ENCODE measurements at regions not wholly inside any gene's neighbourhood (a gene's known extent, or its start where the extent isn't known, plus 50 kb on each side); places are given as distances from the start of the nearest gene placed in this dataset.

GRCh38 chr16:48965386-48965785 lies 316.3 kb downstream of the CBLN1 start:
- Histone ChIP-seq H3K36me3 (ENCODE audit: control insufficient read depth, insufficient read depth, low read length) (no peaks in the 10 kb centered on the region), H3K27me3 (ENCODE audit: control insufficient read depth, insufficient read depth, low read length) (no peaks in the 10 kb centered on the region), H3K4me3 (ENCODE audit: low read depth, low read length) (no peak overlapping the region)
- CTCF ChIA-PET = no interaction called here
- no peak for DNase-seq (ENCODE audit: low read depth)
- TF ChIP-seq CTCF (IDR thresholded peaks at IDR 0.05; ENCODE audit: insufficient read depth, low read depth, low read length) = no peak
- POLR2A ChIA-PET = interaction anchor here (0.6 kb wide), 1 partner anchor 16 kb away, joined by 4 read pairs; no protein-coding TSS in a partner anchor

- Histone ChIP-seq H3K36me3 (ENCODE audit: control insufficient read depth, insufficient read depth, low read length) (no peaks in the 10 kb centered on the region), H3K4me3 (ENCODE audit: low read depth, low read length) (no peak overlapping the region), H3K27me3 (ENCODE audit: control insufficient read depth, insufficient read depth, low read length) (no peaks in the 10 kb centered on the region)
- peak; percentile 93 for DNase-seq (ENCODE audit: low read depth)
- POLR2A ChIA-PET = no interaction called here
- CTCF ChIA-PET = no interaction called here
- no peak for TF ChIP-seq CTCF (IDR thresholded peaks at IDR 0.05; ENCODE audit: insufficient read depth, low read depth, low read length)
Observed at GRCh38 chr16:48963901-48964615, 317.6 kb downstream of the CBLN1 start.

GRCh38 chr16:48963306-48963705 lies 318.3 kb downstream of the CBLN1 start:
- Histone ChIP-seq H3K27me3 (ENCODE audit: control insufficient read depth, insufficient read depth, low read length) (no peaks in the 10 kb centered on the region), H3K36me3 (ENCODE audit: control insufficient read depth, insufficient read depth, low read length) (no peaks in the 10 kb centered on the region), H3K4me3 (ENCODE audit: low read depth, low read length) (no peak overlapping the region)
- CTCF ChIA-PET = interaction anchor here (0.6 to 1.1 kb wide), 2 partner anchors 9 to 224 kb away, joined by 3 read pairs; no protein-coding TSS in a partner anchor
- POLR2A ChIA-PET = no interaction called here
- no peak for DNase-seq (ENCODE audit: low read depth)
- TF ChIP-seq CTCF (IDR thresholded peaks at IDR 0.05; ENCODE audit: insufficient read depth, low read depth, low read length) = no peak

GRCh38 chr16:48961546-48961945 lies 320.1 kb downstream of the CBLN1 start:
- ChIA-PET CTCF (no interaction called here), POLR2A (no interaction called here)
- Histone ChIP-seq H3K4me3 (ENCODE audit: low read depth, low read length) (no peak overlapping the region), H3K36me3 (ENCODE audit: control insufficient read depth, insufficient read depth, low read length) (no peaks in the 10 kb centered on the region), H3K27me3 (ENCODE audit: control insufficient read depth, insufficient read depth, low read length) (no peaks in the 10 kb centered on the region)
- TF ChIP-seq CTCF (IDR thresholded peaks at IDR 0.05; ENCODE audit: insufficient read depth, low read depth, low read length) = no peak
- DNase-seq (ENCODE audit: low read depth) = no peak

DNA sequence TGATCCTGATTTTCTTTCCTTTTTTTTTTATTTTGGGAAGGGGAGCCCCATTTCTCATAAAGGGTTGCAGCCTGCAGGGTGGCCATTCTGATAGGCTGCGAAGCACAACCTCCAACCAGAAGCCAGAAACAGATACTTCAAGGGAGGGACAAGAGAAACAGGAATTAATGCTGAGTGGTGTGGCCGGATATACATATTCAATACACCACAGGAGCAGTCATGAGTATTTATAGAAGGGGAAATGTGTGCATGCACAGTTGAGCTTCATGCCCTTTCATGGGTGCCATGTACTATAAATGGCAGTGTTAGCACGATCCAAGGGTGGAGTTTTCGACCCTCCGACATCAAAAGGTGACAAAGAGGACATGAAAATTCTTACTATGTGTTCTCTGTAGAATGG lies 320.8 kb downstream of the CBLN1 start:
- POLR2A ChIA-PET = no interaction called here
- no peaks in the 10 kb centered on the region for H3K36me3 ChIP-seq (ENCODE audit: control insufficient read depth, insufficient read depth, low read length)
- H3K27me3 ChIP-seq (ENCODE audit: control insufficient read depth, insufficient read depth, low read length) = no peaks in the 10 kb centered on the region
- H3K4me3 ChIP-seq (ENCODE audit: low read depth, low read length) = no peak overlapping the region
- no peak for DNase-seq (ENCODE audit: low read depth)
- CTCF ChIA-PET = no interaction called here
- no peak for TF ChIP-seq CTCF (IDR thresholded peaks at IDR 0.05; ENCODE audit: insufficient read depth, low read depth, low read length)

Measured in BJ (cell line).